Colonic mucosa (tissue), 4 donors: ENCODE measurements at regions not wholly inside any gene's neighbourhood (a gene's known extent, or its start where the extent isn't known, plus 50 kb on each side); places are given as distances from the start of the nearest gene placed in this dataset.
A peak's percentile ranks its signal among the peaks of the same experiment; 100 is the strongest.

Experiments used
- DNase-seq: peaks from one replicate; pipeline ENCODE4 v3.0.0-alpha.2; 2020
- H3K27ac ChIP-seq: fragments of 200-600 bp; one replicate; pipeline ENCODE4 v1.8.0; 2021
- H3K27me3 ChIP-seq: fragments of 200-600 bp; one replicate; pipeline ENCODE4 v1.8.0; 2021
- H3K36me3 ChIP-seq: fragments of 200-600 bp; one replicate; pipeline ENCODE4 v1.8.0; 2021
- H3K4me1 ChIP-seq: fragments of 200-600 bp; one replicate; pipeline ENCODE4 v1.8.0; 2021; ENCODE audit warnings: mild to moderate bottlenecking
- H3K4me3 ChIP-seq: fragments of 200-600 bp; one replicate; pipeline ENCODE4 v1.8.0; 2021
- H3K9ac ChIP-seq, 2 donors: one replicate each; pipeline ENCODE4 v1.7.0; 2013; ENCODE audit warnings: control low read depth in 2 of 2, low read depth in 2 of 2, low read length in 2 of 2
- H3K9me3 ChIP-seq: fragments of 200-600 bp; one replicate; pipeline ENCODE4 v1.8.0; 2021
- intact Hi-C: fragments of 100-400 bp; cut with DNase I; formaldehyde crosslinking; loops from one replicate; pipeline ENCODE4 v1.14.1; 2022
- TF ChIP-seq, protein P1 (sequence below): fragments of 200-600 bp; IDR thresholded peaks from one replicate; pipeline ENCODE4 v1.8.0; 2022; ENCODE audit warnings: antibody characterized with exemption, mild to moderate bottlenecking
- donor health status: healthy.
- donor health status: DM: no; HTN: no; CAD: no.
- donor health status: DM: no; HTN: no; CAD: no.

DNA sequence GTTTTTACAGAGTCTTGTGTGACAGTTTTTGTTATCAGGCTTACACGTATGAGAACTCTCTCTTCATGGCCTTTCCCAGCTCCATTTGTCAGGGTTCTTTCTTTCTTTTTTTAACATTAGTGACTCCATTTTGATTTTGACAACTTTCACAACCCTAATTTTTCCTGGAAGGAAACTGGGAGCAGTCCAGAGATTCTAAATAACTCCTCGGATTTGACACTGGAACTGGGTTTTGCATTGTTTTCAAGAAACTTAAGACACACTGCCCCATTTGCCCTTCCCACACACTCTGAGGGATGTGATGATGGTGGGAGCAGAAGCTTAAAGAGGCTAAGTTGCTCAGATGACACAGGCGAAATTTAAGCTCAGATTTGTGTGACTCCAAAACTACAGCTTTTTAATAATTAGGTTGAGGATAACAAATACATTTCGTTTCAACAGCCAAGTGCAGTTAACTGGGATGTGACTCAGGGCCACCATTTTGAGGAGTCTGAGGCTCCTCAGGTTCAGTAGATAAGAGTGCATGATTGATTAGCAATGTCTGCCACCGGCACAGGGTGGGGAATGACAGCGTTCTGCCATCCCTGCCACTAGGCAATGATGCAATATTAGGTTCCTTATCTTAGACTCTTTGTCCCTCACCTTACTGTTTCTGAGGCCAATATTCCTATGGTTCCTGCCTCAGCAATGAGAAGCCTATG is 95.1 kb upstream of the ATP1A1 start:
- no peak overlapping the region for H3K27ac ChIP-seq
- no peaks in the 10 kb centered on the region for H3K36me3 ChIP-seq
- no peaks in the 10 kb centered on the region for H3K9me3 ChIP-seq
- no peak overlapping the region for H3K9ac ChIP-seq
- intact Hi-C loops = no loop called here
- no peaks in the 10 kb centered on the region for H3K27me3 ChIP-seq
- no peak overlapping the region for H3K4me3 ChIP-seq
- peak; percentile 5 for DNase-seq
- TF ChIP-seq, protein P1, sequence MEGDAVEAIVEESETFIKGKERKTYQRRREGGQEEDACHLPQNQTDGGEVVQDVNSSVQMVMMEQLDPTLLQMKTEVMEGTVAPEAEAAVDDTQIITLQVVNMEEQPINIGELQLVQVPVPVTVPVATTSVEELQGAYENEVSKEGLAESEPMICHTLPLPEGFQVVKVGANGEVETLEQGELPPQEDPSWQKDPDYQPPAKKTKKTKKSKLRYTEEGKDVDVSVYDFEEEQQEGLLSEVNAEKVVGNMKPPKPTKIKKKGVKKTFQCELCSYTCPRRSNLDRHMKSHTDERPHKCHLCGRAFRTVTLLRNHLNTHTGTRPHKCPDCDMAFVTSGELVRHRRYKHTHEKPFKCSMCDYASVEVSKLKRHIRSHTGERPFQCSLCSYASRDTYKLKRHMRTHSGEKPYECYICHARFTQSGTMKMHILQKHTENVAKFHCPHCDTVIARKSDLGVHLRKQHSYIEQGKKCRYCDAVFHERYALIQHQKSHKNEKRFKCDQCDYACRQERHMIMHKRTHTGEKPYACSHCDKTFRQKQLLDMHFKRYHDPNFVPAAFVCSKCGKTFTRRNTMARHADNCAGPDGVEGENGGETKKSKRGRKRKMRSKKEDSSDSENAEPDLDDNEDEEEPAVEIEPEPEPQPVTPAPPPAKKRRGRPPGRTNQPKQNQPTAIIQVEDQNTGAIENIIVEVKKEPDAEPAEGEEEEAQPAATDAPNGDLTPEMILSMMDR = no peak
- H3K4me1 ChIP-seq = no peaks in the 10 kb centered on the region

DNA sequence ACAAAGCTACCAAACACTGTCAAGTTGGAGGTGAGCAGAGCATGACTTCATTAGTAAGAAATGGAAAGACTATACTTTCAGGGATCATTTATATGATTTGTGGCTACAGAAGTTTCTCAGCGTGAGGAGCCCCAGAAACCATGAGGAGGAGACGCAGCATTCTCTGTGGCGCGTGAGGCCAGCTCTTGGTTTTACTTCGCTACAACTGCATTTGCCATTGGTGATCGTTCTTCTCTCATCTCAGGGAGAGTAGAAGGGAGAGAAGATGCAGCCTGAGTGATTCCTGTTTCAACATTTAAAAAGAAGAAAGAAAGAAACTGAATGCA is 94.5 kb upstream of the ATP1A1 start:
- H3K9me3 ChIP-seq = no peaks in the 10 kb centered on the region
- H3K27ac ChIP-seq = no peak overlapping the region
- no peak overlapping the region for H3K4me3 ChIP-seq
- H3K9ac ChIP-seq = no peak overlapping the region
- no peak for DNase-seq
- H3K4me1 ChIP-seq = no peaks in the 10 kb centered on the region
- no peaks in the 10 kb centered on the region for H3K36me3 ChIP-seq
- intact Hi-C loops = no loop called here
- no peaks in the 10 kb centered on the region for H3K27me3 ChIP-seq
- TF ChIP-seq, protein P1 = no peak

DNA sequence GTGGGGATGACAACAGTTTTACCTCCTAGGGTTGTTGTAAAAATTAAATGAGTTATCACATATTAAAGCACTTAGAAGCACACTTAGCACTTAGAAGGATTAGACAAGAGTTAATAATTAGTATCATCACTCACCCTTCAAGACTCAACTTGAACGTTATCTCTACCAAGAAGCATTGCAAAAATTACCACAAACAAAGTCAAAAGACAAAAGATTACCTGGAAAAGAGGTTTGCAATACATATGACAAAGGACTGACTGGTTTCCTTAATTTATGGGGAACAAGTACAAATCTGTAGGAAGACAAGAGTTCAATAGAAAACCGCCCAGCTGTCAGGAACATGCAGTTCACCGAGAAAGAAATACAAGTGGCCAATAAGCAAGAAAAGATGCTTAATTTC is 93.3 kb upstream of the ATP1A1 start:
- no peak overlapping the region for H3K27ac ChIP-seq
- no peak for DNase-seq
- TF ChIP-seq, protein P1 = no peak
- intact Hi-C loops = no loop called here
- H3K4me3 ChIP-seq = no peak overlapping the region
- no peaks in the 10 kb centered on the region for H3K4me1 ChIP-seq
- no peaks in the 10 kb centered on the region for H3K9me3 ChIP-seq
- H3K9ac ChIP-seq = no peak overlapping the region
- no peaks in the 10 kb centered on the region for H3K27me3 ChIP-seq
- no peaks in the 10 kb centered on the region for H3K36me3 ChIP-seq

DNA sequence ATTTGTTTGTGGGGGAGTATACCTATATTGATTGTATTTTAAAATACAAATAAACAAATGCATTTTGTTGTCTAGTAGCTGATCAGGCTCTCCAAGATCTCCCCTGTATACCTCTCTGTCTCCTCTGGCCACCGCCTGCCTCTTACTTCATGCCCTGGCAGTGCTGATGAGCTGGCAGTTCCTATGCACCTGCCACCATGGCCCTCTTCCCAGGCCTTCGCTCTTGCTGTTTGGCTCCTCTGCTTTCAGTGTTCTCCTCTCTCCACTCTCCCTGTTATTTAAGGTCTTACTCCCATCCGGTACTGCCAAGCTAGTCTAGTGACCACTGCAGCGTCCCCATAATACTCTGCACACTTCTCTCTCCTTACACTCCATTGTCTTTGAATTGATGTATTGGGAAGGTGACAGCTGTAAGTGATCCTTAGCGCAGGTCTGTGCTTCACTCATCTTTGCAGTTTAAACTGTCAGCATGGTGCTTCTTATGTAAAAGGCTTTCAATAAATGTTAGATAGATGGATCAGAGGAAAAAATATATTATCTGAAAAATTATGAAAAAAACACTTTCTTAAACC is 88.1 kb upstream of the ATP1A1 start:
- Histone ChIP-seq H3K4me3 (no peak overlapping the region), H3K9ac (no peak overlapping the region), H3K36me3 (no peaks in the 10 kb centered on the region), H3K27me3 (no peaks in the 10 kb centered on the region), H3K9me3 (no peaks in the 10 kb centered on the region), H3K4me1 (no peaks in the 10 kb centered on the region), H3K27ac (no peak overlapping the region)
- DNase-seq = peak; percentile 10
- TF ChIP-seq, protein P1 = no peak
- intact Hi-C loops = no loop called here

DNA sequence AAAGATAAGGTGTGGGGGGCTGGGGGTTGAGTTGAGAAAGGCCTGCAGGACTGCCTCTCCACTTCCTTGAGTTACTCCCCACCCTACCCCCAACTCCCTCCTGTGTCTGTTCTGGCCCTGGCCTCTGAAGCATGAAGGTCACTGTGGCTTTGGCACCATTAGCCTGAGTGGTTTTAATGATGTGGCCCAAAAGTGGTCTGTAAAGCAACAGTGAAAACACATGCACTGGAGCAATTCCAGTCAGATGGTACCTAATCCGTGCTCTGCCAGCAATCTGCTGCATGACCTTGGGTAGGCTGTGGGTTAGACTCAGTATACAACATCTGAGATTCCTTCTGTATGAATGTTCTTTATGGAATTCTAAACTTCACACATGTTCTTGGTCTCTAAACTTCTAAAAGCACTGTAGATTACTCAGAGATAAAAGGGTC is 86.5 kb upstream of the ATP1A1 start:
- no peak overlapping the region for H3K9ac ChIP-seq
- TF ChIP-seq, protein P1 = no peak
- intact Hi-C loops = no loop called here
- H3K27me3 ChIP-seq = no peaks in the 10 kb centered on the region
- DNase-seq = peak; percentile 7
- H3K27ac ChIP-seq = no peak overlapping the region
- no peaks in the 10 kb centered on the region for H3K9me3 ChIP-seq
- H3K4me1 ChIP-seq = no peaks in the 10 kb centered on the region
- H3K36me3 ChIP-seq = no peaks in the 10 kb centered on the region
- no peak overlapping the region for H3K4me3 ChIP-seq
